Loucy (cell line): ENCODE measurements at regions not wholly inside any gene's neighbourhood (a gene's known extent, or its start where the extent isn't known, plus 50 kb on each side); places are given as distances from the start of the nearest gene placed in this dataset.

Experiments
- H2AFZ ChIP-seq: fragments of 200-600 bp; sonication (generic); 2 replicates; pipeline ENCODE4 v1.6.0; 2016; ENCODE audit warnings: antibody characterized with exemption, mild to moderate bottlenecking, low read length, moderate library complexity
- H3F3A ChIP-seq: fragments of 200-600 bp; 2 replicates; pipeline ENCODE4 v1.6.0; 2016; ENCODE audit warnings: antibody characterized with exemption, low read depth, mild to moderate bottlenecking
- H3K27me3 ChIP-seq: fragments of 200-600 bp; sonication (generic); 2 replicates; pipeline ENCODE4 v1.6.1; 2014; ENCODE audit warnings: low read length, mild to moderate bottlenecking; ENCODE audit not compliant: insufficient read depth, poor library complexity, severe bottlenecking
- H3K36me3 ChIP-seq: fragments of 200-600 bp; sonication (generic); 2 replicates; pipeline ENCODE4 v1.6.1; 2016; ENCODE audit warnings: low read length; ENCODE audit not compliant: insufficient read depth
- H3K4me1 ChIP-seq: fragments of 200-600 bp; sonication (generic); 2 replicates; pipeline ENCODE4 v1.5.1; 2014; ENCODE audit warnings: low read length, mild to moderate bottlenecking; ENCODE audit not compliant: insufficient read depth, poor library complexity, severe bottlenecking
- H3K4me2 ChIP-seq: fragments of 200-600 bp; sonication (generic); 2 replicates; pipeline ENCODE4 v1.6.0; 2014; ENCODE audit warnings: antibody characterized with exemption, low read length, low read depth, mild to moderate bottlenecking; ENCODE audit not compliant: poor library complexity, severe bottlenecking
- H3K4me3 ChIP-seq: fragments of 200-600 bp; sonication (generic); 2 replicates; pipeline ENCODE4 v1.5.1; 2014; ENCODE audit warnings: low read length, mild to moderate bottlenecking, mixed read lengths; ENCODE audit not compliant: poor library complexity, severe bottlenecking
- H3K79me2 ChIP-seq: fragments of 200-600 bp; sonication (generic); 2 replicates; pipeline ENCODE4 v1.6.1; 2014; ENCODE audit warnings: low read length; ENCODE audit not compliant: insufficient read depth
- H3K9ac ChIP-seq: fragments of 200-600 bp; sonication (generic); 2 replicates; pipeline ENCODE4 v1.6.0; 2014; ENCODE audit warnings: mild to moderate bottlenecking, low read depth, low read length, moderate library complexity; ENCODE audit not compliant: poor library complexity, severe bottlenecking
- H3K9me2 ChIP-seq: fragments of 200-600 bp; sonication (generic); replicated peaks from 2 replicates; pipeline ENCODE4 v1.6.1; 2016; ENCODE audit warnings: low read depth, low read length, mixed read lengths
- H3K9me3 ChIP-seq: fragments of 200-600 bp; sonication (generic); 2 replicates; pipeline ENCODE4 v1.6.1; 2014; ENCODE audit warnings: mild to moderate bottlenecking, antibody characterized with exemption, low read length, low read depth; ENCODE audit not compliant: insufficient read depth
- H4K20me1 ChIP-seq: fragments of 200-600 bp; sonication (generic); 2 replicates; pipeline ENCODE4 v1.6.0; 2014; ENCODE audit warnings: antibody characterized with exemption, low read length, mild to moderate bottlenecking; ENCODE audit not compliant: insufficient read depth, poor library complexity, severe bottlenecking
- EZH2phosphoT487 ChIP-seq: fragments of 200-600 bp; IDR thresholded peaks from 2 replicates; pipeline ENCODE4 v1.6.1; 2018; ENCODE audit warnings: antibody characterized with exemption, mild to moderate bottlenecking, moderate library complexity, borderline replicate concordance
- TF ChIP-seq, protein P1 (sequence below): fragments of 200-600 bp; sonication (generic); conservative IDR thresholded peaks from 2 replicates; pipeline ENCODE4 v1.5.1; 2014; ENCODE audit warnings: mild to moderate bottlenecking, antibody characterized with exemption, low read length

DNA sequence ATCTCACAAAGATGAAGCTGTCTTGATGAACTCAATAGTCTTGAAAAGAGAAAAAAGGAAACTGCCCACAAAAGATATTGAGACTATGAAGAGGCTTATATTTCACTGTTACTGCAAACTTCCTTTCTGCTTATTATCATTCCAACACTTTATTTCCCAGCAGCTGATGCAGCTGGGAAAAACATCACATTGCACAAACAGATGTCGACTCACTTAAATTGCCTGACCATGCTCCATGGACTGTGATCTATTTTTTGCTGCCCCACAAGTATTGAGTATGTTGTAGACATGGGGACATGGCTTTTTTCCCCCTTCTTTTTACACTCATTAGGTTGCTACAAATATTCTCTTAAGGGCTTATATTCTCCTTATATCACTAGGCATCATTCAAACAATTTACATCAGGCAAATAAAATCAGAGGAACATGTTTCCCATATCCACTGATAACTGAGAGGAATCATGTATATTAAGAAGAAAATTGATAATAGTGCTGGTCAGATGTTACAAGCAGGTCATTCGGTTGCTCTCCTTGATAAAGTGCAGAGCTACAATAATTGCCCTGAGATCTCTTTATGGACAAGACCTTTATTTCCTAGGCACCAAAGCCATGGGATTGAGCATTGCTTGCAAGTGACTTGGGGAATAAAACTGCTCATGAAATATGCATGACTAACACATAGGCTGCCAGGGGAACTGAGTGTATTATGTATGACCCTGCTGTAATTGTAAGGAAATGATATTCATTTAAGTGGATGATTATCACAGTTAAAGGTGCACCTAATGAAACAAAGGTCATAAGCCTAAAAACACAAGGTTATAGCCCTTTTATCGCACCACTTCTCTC lies 509.9 kb downstream of the ZNF608 start:
- Histone ChIP-seq H3F3A (no peaks in the 10 kb centered on the region), H3K9me2 (no peaks in the 10 kb centered on the region), H3K4me2 (no peak overlapping the region), H3K4me3 (no peak overlapping the region), H3K79me2 (no peaks in the 10 kb centered on the region), H3K9ac (no peak overlapping the region), H2AFZ (no peak overlapping the region), H3K9me3 (no peaks in the 10 kb centered on the region), H3K4me1 (no peaks in the 10 kb centered on the region), H4K20me1 (no peaks in the 10 kb centered on the region), H3K27me3 (no peaks in the 10 kb centered on the region), H3K36me3 (no peaks in the 10 kb centered on the region)
- TF ChIP-seq, protein P1, sequence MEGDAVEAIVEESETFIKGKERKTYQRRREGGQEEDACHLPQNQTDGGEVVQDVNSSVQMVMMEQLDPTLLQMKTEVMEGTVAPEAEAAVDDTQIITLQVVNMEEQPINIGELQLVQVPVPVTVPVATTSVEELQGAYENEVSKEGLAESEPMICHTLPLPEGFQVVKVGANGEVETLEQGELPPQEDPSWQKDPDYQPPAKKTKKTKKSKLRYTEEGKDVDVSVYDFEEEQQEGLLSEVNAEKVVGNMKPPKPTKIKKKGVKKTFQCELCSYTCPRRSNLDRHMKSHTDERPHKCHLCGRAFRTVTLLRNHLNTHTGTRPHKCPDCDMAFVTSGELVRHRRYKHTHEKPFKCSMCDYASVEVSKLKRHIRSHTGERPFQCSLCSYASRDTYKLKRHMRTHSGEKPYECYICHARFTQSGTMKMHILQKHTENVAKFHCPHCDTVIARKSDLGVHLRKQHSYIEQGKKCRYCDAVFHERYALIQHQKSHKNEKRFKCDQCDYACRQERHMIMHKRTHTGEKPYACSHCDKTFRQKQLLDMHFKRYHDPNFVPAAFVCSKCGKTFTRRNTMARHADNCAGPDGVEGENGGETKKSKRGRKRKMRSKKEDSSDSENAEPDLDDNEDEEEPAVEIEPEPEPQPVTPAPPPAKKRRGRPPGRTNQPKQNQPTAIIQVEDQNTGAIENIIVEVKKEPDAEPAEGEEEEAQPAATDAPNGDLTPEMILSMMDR: no peak
- no peak for TF ChIP-seq EZH2phosphoT487

DNA sequence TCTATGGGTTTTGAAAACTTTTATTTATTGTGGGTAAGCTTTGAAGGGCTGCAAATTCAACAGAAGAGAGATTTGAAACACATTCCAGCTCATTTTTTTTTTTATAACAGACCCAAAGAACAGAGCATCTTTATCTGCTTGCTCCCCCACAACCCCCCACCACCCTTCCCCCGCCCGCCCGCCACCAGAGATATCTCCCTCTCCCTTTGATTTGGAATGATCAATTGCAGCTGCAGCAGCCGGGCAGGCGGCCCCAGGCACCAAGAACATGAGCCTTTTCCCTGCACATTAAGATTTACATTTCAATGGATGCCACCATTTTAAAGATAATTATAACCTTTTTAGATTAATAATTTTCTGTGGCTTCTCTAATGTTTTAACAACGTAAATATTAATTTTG lies 510.9 kb downstream of the ZNF608 start:
- no peaks in the 10 kb centered on the region for H3K27me3 ChIP-seq
- no peak overlapping the region for H3K4me3 ChIP-seq
- no peak overlapping the region for H3K4me2 ChIP-seq
- H3K9ac ChIP-seq: no peak overlapping the region
- no peak overlapping the region for H2AFZ ChIP-seq
- no peaks in the 10 kb centered on the region for H3K4me1 ChIP-seq
- H3K9me2 ChIP-seq: no peaks in the 10 kb centered on the region
- H3F3A ChIP-seq: no peaks in the 10 kb centered on the region
- H3K36me3 ChIP-seq: no peaks in the 10 kb centered on the region
- no peaks in the 10 kb centered on the region for H3K79me2 ChIP-seq
- TF ChIP-seq, protein P1: no peak
- TF ChIP-seq EZH2phosphoT487: no peak
- no peaks in the 10 kb centered on the region for H4K20me1 ChIP-seq
- no peaks in the 10 kb centered on the region for H3K9me3 ChIP-seq

DNA sequence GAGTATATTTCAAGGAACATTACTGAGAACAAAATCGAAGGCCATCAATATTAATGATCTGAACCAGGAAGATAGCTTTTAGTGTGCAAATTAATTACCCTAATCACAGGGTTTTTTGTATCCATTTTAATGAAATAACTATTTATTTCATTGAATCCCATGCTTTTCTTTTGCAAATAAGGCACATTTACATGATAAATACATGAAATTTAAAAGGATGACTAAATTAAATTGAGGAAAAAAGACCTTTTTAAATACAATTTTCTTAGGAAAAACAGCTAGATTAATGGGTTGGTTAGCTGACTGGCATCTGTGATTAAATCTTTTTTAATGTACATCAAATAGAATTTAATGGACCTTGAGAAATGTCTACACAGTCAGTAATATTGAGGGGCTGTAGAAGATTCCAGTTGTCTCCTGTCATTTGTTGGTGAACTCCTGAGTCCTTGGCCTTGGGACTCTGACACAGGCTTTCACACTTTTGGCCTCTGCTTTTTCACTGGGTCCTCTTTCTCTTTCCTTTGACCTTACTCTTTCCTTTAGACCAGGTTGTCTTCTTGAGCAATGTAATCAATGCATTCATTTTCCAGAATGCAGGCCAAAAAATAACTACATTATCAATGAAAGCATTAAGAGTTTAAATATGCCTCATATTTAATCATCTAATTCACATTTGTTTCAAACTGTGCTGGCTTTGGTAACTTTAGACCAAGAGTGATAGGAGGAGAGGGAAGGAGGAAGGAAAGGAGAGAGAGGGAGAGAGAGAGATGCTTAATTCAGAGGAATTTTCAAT lies 511.5 kb downstream of the ZNF608 start:
- Histone ChIP-seq H3K9me2 (no peaks in the 10 kb centered on the region), H3F3A (no peaks in the 10 kb centered on the region), H3K4me3 (no peak overlapping the region), H4K20me1 (no peaks in the 10 kb centered on the region), H2AFZ (no peak overlapping the region), H3K36me3 (no peaks in the 10 kb centered on the region), H3K79me2 (no peaks in the 10 kb centered on the region), H3K4me1 (no peaks in the 10 kb centered on the region), H3K27me3 (no peaks in the 10 kb centered on the region), H3K9ac (no peak overlapping the region), H3K4me2 (no peak overlapping the region), H3K9me3 (no peaks in the 10 kb centered on the region)
- TF ChIP-seq EZH2phosphoT487: no peak
- TF ChIP-seq, protein P1: no peak
